Heart right ventricle (tissue), 16 donors: ENCODE measurements at regions not wholly inside any gene's neighbourhood (a gene's known extent, or its start where the extent isn't known, plus 50 kb on each side); places are given as distances from the start of the nearest gene placed in this dataset.

Experiments used
- ATAC-seq, 8 donors: fragments of 200-7000 bp; cut with Tn5 transposase; one replicate each; pipeline ENCODE4 v1.9.1; 2020; ENCODE audit warnings: mild to moderate bottlenecking in 8 of 8, moderate library complexity in 8 of 8, moderate number of reproducible peaks in 1 of 8
- DNase-seq, 2 donors: peaks; one replicate each; pipeline ENCODE4 v3.0.0-alpha.2; 2020
- H3K27ac ChIP-seq, 10 donors: fragments of 200-600 bp; sonication (generic) in 2 of 10; one replicate each; pipeline versions ENCODE4 v1.5.0 to v1.8.0; 2020 to 2022; ENCODE audit warnings: mild to moderate bottlenecking in 3 of 10
- H3K27me3 ChIP-seq, 7 donors: fragments of 200-600 bp; one replicate each; pipeline ENCODE4 v1.8.0; 2021 to 2022; ENCODE audit warnings: mild to moderate bottlenecking in 2 of 7
- H3K36me3 ChIP-seq, 9 donors: fragments of 200-600 bp; sonication (generic) in 1 of 9; one replicate each; pipeline versions ENCODE4 v1.5.0 to v1.8.0; 2020 to 2022; ENCODE audit warnings: mild to moderate bottlenecking in 2 of 9
- H3K4me1 ChIP-seq, 9 donors: fragments of 200-600 bp; sonication (generic) in 1 of 9; one replicate each; pipeline versions ENCODE4 v1.5.0 to v1.8.0; 2020 to 2022; ENCODE audit warnings: mild to moderate bottlenecking in 4 of 9
- H3K4me3 ChIP-seq, 10 donors: fragments of 200-600 bp; sonication (generic) in 2 of 10; one replicate each; pipeline versions ENCODE4 v1.5.0 to v1.8.0; 2020 to 2022; ENCODE audit warnings: mild to moderate bottlenecking in 7 of 10, moderate library complexity in 2 of 10
- H3K9me3 ChIP-seq, 11 donors: fragments of 200-600 bp in 10 of 11; sonication (generic) in 2 of 11; one replicate each; pipeline versions ENCODE4 v1.5.0 to v1.8.0; 2013 to 2022; ENCODE audit warnings: mild to moderate bottlenecking in 2 of 11, control low read depth in 1 of 11, moderate library complexity in 1 of 11
- CTCF ChIP-seq, 9 donors: fragments of 200-600 bp; sonication (generic) in 2 of 9; IDR thresholded peaks; one replicate each; pipeline versions ENCODE4 v1.5.0 to v1.8.0; 2021 to 2022; ENCODE audit warnings: antibody characterized with exemption in 9 of 9, mild to moderate bottlenecking in 5 of 9, moderate library complexity in 1 of 9
- WGBS, 2 donors: extraction: QIAGEN DNeasy Blood & Tissue Kit; methylation state at CpG; one replicate each; pipeline ENCODE4 v1.1.7; 2013; ENCODE audit warnings: inconsistent platforms in 1 of 2; 5-methylcytosine and 5-hydroxymethylcytosine counted together
- intact Hi-C, 10 donors: fragments of 100-400 bp; cut with DNase I; formaldehyde crosslinking; loops; one replicate each; pipeline versions ENCODE4 v1.11.1 to v1.14.2; 2022
- donor health status: Arrhythmogenic right ventricular cardiomyopathy.
- donor health status: ischemic (EF 13 %, LVEDD 7.1; RV severe dilation, severe dysfunction).
- donor health status: healthy with polysubstance abuse.
- donor health status: DM: no; HTN: yes; CAD: no.
- donor health status: DM: no; HTN: no; CAD: no.
- donor health status: ischemic (EF 25% LVEDD 6.9; RV normal size, moderate dysfunction).
- donor health status: ischemic (EF 25% LVEDD 5.7; RV mildly dilated, moderate dysfunction).
- donor health status: healthy.
- donor health status: DM: yes; HTN: yes; CAD: no.
- donor health status: Ischemic cardiomyopathy.
- donor health status: ischemic (EF 35%, LVEDD 5.7; RV mildly dilated, moderate dysfunction).
- donor health status: nonischemic (EF 11% LVEDD 7.7; RV severe dilation, severe dysfunction).
- donor health status: DM: yes; HTN: yes; CAD: no.
- donor health status: PGD.
- donor health status: ischemic (EF 29% LVEDD 5.4; RV normal size, mild dysfunction).
- donor health status: nonischemic (EF 23%, LVEDD 6.1; RV moderate dilation, normal function).

GRCh38 chr11:81494431-81494830 is 1239.2 kb downstream of the FAM181B start:
- Histone ChIP-seq H3K4me3 (no peak overlapping the region), H3K36me3 (no peaks in the 10 kb centered on the region), H3K27ac (no peak overlapping the region), H3K4me1 (no peaks in the 10 kb centered on the region), H3K9me3 (no peaks in the 10 kb centered on the region), H3K27me3 (no peaks in the 10 kb centered on the region)
- ATAC-seq: no peak
- no peak for TF ChIP-seq CTCF (IDR thresholded peaks at IDR 0.05)
- intact Hi-C loops: no loop called here
- DNase-seq: no peak

GRCh38 chr11:81492923-81493445 is 1240.7 kb downstream of the FAM181B start:
- H3K27ac ChIP-seq: no peak overlapping the region
- DNase-seq (no peak), ATAC-seq (no peak)
- WGBS, 2 donors: 49 to 56% methylated on average over 1 of the region's 1 CpG
- no peaks in the 10 kb centered on the region for H3K27me3 ChIP-seq
- no peaks in the 10 kb centered on the region for H3K36me3 ChIP-seq
- H3K4me3 ChIP-seq: no peak overlapping the region
- intact Hi-C loops: no loop called here
- TF ChIP-seq CTCF (IDR thresholded peaks at IDR 0.05): no peak
- H3K4me1 ChIP-seq: no peaks in the 10 kb centered on the region
- no peaks in the 10 kb centered on the region for H3K9me3 ChIP-seq

- no peak overlapping the region for H3K27ac ChIP-seq
- H3K4me1 ChIP-seq: no peaks in the 10 kb centered on the region
- ATAC-seq (no peak), DNase-seq (no peak)
- no peak overlapping the region for H3K4me3 ChIP-seq
- TF ChIP-seq CTCF (IDR thresholded peaks at IDR 0.05): no peak
- no peaks in the 10 kb centered on the region for H3K36me3 ChIP-seq
- WGBS, 2 donors: 77 to 80% methylated on average over 1 of the region's 1 CpG
- intact Hi-C loops: no loop called here
- H3K27me3 ChIP-seq: peaks cover 0 to 4% (median 0%) of the 10 kb centered on the region in 7 donors
- no peaks in the 10 kb centered on the region for H3K9me3 ChIP-seq
These were observed 1246.6 kb downstream of the FAM181B start for GRCh38 chr11:81487109-81487508.

- Histone ChIP-seq H3K4me3 (no peak overlapping the region), H3K4me1 (no peaks in the 10 kb centered on the region), H3K36me3 (no peaks in the 10 kb centered on the region), H3K27ac (no peak overlapping the region), H3K27me3 (peaks cover 0 to 4% (median 0%) of the 10 kb centered on the region in 7 donors), H3K9me3 (no peaks in the 10 kb centered on the region)
- no peak for TF ChIP-seq CTCF (IDR thresholded peaks at IDR 0.05)
- intact Hi-C loops: no loop called here
- DNase-seq (no peak), ATAC-seq (no peak)
These were observed 1249.5 kb downstream of the FAM181B start for GRCh38 chr11:81484196-81484595.
